Naive thymus-derived CD4-positive, alpha-beta T cell (primary cell): ENCODE measurements at regions not wholly inside any gene's neighbourhood (a gene's known extent, or its start where the extent isn't known, plus 50 kb on each side); places are given as distances from the start of the nearest gene placed in this dataset.
"Not testable (repeated sequence)": the region's sequence is repeated elsewhere in the genome, so short reads cannot be mapped to it uniquely, and the experiment has no call there.

Source experiments
- ATAC-seq: fragments of 150-1000 bp; cut with Tn5 transposase; 2 replicates; pipeline ENCODE4 v1.10.0; 2021; ENCODE audit warnings: mild to moderate bottlenecking, moderate library complexity
- CTCF ChIA-PET: fragments of 350-600 bp; sonication (Branson Sonifier 250); formaldehyde crosslinking; loops from one replicate; lab custom pipeline; 2021; ENCODE audit warnings: antibody characterized with exemption; lab: Charles Lee
- POLR2A ChIA-PET: fragments of 350-600 bp; sonication (Branson Sonifier 250); formaldehyde crosslinking; loops from one replicate; lab custom pipeline; 2021; ENCODE audit warnings: antibody characterized with exemption, inconsistent platforms; lab: Charles Lee
- DNase-seq, 9 donors: peaks; one replicate each; pipeline versions ENCODE4 v3.0.0 to v3.0.0-alpha.2; 2020 to 2022; ENCODE audit warnings: mixed read lengths in 1 of 9
- H3K27ac ChIP-seq: one replicate; pipeline ENCODE4 v1.7.0; 2013; ENCODE audit warnings: mild to moderate bottlenecking, low read depth, low read length, moderate library complexity
- H3K27me3 ChIP-seq, 2 donors: one replicate each; pipeline ENCODE4 v1.7.0; 2013; ENCODE audit warnings: low read length in 2 of 2, mild to moderate bottlenecking in 2 of 2, moderate library complexity in 2 of 2; ENCODE audit not compliant: control insufficient read depth in 2 of 2, insufficient read depth in 2 of 2
- H3K36me3 ChIP-seq, 3 experiments: 1 replicate in 2 of 3; 2 replicates in 1 of 3; pipeline ENCODE4 v1.7.0; 2013; ENCODE audit warnings: low read length in 3 of 3, mild to moderate bottlenecking in 3 of 3, moderate library complexity in 1 of 3; ENCODE audit not compliant: insufficient read depth in 3 of 3, control insufficient read depth in 2 of 3
- H3K4me1 ChIP-seq, 2 donors: one replicate each; pipeline ENCODE4 v1.7.0; 2013; ENCODE audit warnings: low read length in 2 of 2, mild to moderate bottlenecking in 2 of 2, moderate library complexity in 1 of 2; ENCODE audit not compliant: control insufficient read depth in 2 of 2, insufficient read depth in 2 of 2
- H3K4me3 ChIP-seq: 2 replicates; pipeline ENCODE4 v1.7.0; 2013; ENCODE audit warnings: mild to moderate bottlenecking, low read length
- H3K9me3 ChIP-seq, 3 experiments: 1 replicate in 2 of 3; 2 replicates in 1 of 3; pipeline ENCODE4 v1.7.0; 2013; ENCODE audit warnings: low read length in 3 of 3; ENCODE audit not compliant: control insufficient read depth in 2 of 3
- H3K27ac Mint-ChIP-seq, 9 donors: one replicate each; pipeline ENCODE4 v1.8.0; 2020 to 2022; ENCODE audit warnings: mixed read lengths in 9 of 9, mild to moderate bottlenecking in 8 of 9, moderate library complexity in 5 of 9, inconsistent platforms in 2 of 9
- H3K27me3 Mint-ChIP-seq, 5 donors: one replicate each; pipeline ENCODE4 v1.8.0; 2021 to 2022; ENCODE audit warnings: mixed read lengths in 5 of 5, mild to moderate bottlenecking in 1 of 5
- H3K36me3 Mint-ChIP-seq, 5 donors: one replicate each; pipeline ENCODE4 v1.8.0; 2020 to 2022; ENCODE audit warnings: mixed read lengths in 5 of 5, mild to moderate bottlenecking in 3 of 5, inconsistent platforms in 1 of 5
- H3K4me1 Mint-ChIP-seq, 7 donors: one replicate each; pipeline ENCODE4 v1.8.0; 2020 to 2022; ENCODE audit warnings: mixed read lengths in 7 of 7, mild to moderate bottlenecking in 3 of 7, inconsistent platforms in 1 of 7
- H3K4me3 Mint-ChIP-seq, 10 donors: one replicate each; pipeline ENCODE4 v1.8.0; 2020 to 2022; ENCODE audit warnings: mild to moderate bottlenecking in 10 of 10, mixed read lengths in 10 of 10, moderate library complexity in 6 of 10, inconsistent platforms in 2 of 10
- H3K9me3 Mint-ChIP-seq, 11 donors: one replicate each; pipeline ENCODE4 v1.8.0; 2020 to 2022; ENCODE audit warnings: mixed read lengths in 11 of 11, mild to moderate bottlenecking in 4 of 11, inconsistent platforms in 1 of 11, moderate library complexity in 1 of 11
- intact Hi-C, 2 donors: fragments of 100-400 bp; cut with micrococcal nuclease; formaldehyde crosslinking; loops; one replicate each; pipeline ENCODE4 v1.15.1; 2023

DNA sequence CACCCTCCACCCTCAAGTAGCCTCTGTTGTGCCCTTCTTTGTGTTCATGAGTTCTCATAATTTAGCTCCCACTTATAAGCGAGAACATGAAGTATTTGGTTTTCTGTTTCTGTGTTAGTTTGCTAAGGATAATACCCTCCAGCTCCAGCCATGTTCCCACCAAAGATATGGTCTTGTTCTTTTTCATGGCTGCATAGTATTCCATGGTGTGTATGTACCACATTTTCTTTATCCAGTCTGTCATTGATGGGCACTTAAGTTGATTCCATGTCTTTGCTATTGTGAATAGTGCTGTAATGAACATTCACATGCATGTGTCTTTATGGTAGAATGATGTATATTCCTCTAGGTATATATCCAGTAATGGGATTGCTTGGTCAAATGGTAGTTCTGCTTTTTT, 77.8 kb downstream of the FTHL17 start:
- H3K36me3 ChIP-seq, H3K4me1 Mint-ChIP-seq, ATAC-seq, H3K4me3 ChIP-seq, H3K4me3 Mint-ChIP-seq, H3K9me3 ChIP-seq, intact Hi-C loops, H3K9me3 Mint-ChIP-seq, H3K36me3 Mint-ChIP-seq, H3K27ac Mint-ChIP-seq, DNase-seq, CTCF ChIA-PET, H3K4me1 ChIP-seq, POLR2A ChIA-PET, H3K27ac ChIP-seq, H3K27me3 ChIP-seq, H3K27me3 Mint-ChIP-seq: not testable (repeated sequence)

DNA sequence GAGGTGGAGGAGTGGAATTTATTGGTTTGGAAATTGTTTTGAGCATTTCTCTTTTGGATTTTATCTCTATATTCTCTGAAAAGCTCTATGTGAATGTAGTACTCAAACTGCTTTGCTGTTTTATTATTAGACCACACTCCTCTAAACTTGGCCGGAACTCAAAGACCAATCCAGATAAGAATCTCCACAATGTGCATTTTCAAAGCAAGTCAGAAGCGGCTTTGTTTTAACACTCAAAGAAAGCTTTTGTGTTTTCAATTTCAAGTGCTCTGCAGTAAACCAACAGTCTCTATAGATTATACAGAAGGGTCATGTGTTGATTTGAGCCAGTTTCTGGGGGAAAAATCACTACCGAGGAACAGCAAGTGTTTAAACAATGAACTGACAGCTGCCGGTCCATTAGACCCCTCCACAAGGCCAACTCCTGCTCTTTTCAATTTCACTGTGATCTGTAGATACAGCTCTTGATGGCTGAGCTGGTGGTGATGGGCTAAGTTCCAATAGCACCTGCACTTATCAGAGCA, 79.4 kb downstream of the FTHL17 start:
- ChIA-PET POLR2A (no interaction called here), CTCF (no interaction called here)
- Histone ChIP-seq H3K36me3 (no peaks in the 10 kb centered on the region), H3K27me3 (no peaks in the 10 kb centered on the region), H3K9me3 (no peaks in the 10 kb centered on the region), H3K27ac (no peak overlapping the region), H3K4me1 (no peaks in the 10 kb centered on the region), H3K4me3 (no peak overlapping the region)
- intact Hi-C loops = no loop called here
- Mint-ChIP-seq H3K9me3 (peaks cover 0 to 2% (median 0%) of the 10 kb centered on the region in 11 donors), H3K4me1 (peaks cover 0 to 5% (median 0%) of the 10 kb centered on the region in 7 donors), H3K4me3 (no peak overlapping the region), H3K27me3 (no peaks in the 10 kb centered on the region), H3K27ac (no peak overlapping the region), H3K36me3 (no peaks in the 10 kb centered on the region)
- no peak for ATAC-seq
- no peak for DNase-seq

DNA sequence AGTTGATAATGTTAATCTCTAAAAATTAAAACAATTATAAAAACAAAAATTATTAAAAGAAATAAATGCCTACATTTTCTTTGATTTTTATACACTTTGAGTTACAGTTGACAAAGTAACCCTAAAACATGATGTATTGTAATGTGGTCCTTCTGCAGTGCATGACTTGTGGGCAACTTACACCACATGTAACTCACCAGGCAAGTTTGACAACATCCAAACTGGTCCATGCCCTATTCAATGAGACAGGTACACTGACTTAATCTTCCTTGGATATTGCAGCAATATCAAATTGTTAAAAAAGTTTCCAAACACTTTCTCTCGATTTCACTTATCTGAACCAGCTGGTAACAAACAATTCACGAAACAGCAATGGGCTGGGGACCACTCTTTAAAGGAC, 81.5 kb downstream of the FTHL17 start:
- Histone ChIP-seq H3K4me3 (no peak overlapping the region), H3K36me3 (no peaks in the 10 kb centered on the region), H3K27ac (no peak overlapping the region), H3K27me3 (no peaks in the 10 kb centered on the region), H3K9me3 (no peaks in the 10 kb centered on the region), H3K4me1 (no peaks in the 10 kb centered on the region)
- intact Hi-C loops = no loop called here
- Mint-ChIP-seq H3K27me3 (no peaks in the 10 kb centered on the region), H3K4me1 (peaks cover 0 to 5% (median 0%) of the 10 kb centered on the region in 7 donors), H3K4me3 (no peak overlapping the region), H3K36me3 (no peaks in the 10 kb centered on the region), H3K9me3 (peaks cover 0 to 2% (median 0%) of the 10 kb centered on the region in 11 donors), H3K27ac (no peak overlapping the region)
- ChIA-PET POLR2A (no interaction called here), CTCF (no interaction called here)
- no peak for DNase-seq
- ATAC-seq = no peak

DNA sequence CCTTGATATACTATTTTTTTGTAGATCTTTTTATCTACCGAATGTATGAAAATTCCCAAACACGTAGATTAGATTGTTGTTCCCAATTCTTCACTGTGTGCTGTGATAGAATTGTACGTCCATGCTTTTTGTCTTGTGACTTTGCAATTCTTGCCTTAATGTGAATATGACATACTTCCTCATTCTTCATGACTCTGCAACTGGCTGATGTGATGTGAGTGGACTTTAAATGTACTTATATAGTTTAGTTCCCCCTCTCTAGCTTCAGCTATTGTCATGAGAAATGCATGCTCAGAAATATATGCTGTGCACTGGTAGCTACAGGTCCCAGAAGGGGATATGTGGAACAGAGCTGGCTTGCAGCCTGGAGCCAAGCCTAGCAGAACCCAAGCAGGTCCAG, 89.4 kb downstream of the FTHL17 start:
- intact Hi-C loops = no loop called here
- H3K4me1 ChIP-seq = no peaks in the 10 kb centered on the region
- DNase-seq (no peak), ATAC-seq (peak; percentile 68)
- no peak overlapping the region for H3K4me3 ChIP-seq
- H3K27ac ChIP-seq = no peak overlapping the region
- Mint-ChIP-seq H3K36me3 (no peaks in the 10 kb centered on the region), H3K4me1 (no peaks in the 10 kb centered on the region), H3K4me3 (no peak overlapping the region), H3K27ac (no peak overlapping the region), H3K27me3 (peaks cover 0 to 7% (median 5%) of the 10 kb centered on the region in 5 donors), H3K9me3 (peaks cover 0 to 2% (median 0%) of the 10 kb centered on the region in 11 donors)
- POLR2A ChIA-PET = no interaction called here
- H3K9me3 ChIP-seq = no peaks in the 10 kb centered on the region
- H3K27me3 ChIP-seq = no peaks in the 10 kb centered on the region
- no peaks in the 10 kb centered on the region for H3K36me3 ChIP-seq
- CTCF ChIA-PET = no interaction called here

DNA sequence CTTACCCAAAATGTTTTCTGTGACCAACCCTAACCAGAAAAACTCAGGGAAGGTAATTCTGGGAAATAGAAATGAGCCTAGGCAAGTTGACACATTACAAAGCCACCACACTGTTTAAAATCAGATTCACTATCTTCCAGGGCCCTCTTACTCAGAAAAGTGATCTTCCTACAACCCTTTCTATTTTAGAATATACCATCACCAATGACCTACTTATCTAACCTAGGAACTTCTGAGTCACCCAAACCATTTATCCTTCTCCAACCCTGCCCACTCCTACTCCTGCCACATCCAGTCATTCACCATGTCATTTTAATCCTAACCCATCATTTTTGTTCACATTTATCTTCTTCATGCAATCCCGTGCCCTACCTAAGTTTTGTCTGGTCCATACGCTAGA, 89.9 kb downstream of the FTHL17 start:
- ChIA-PET CTCF (no interaction called here), POLR2A (no interaction called here)
- Histone ChIP-seq H3K27ac (no peak overlapping the region), H3K9me3 (no peaks in the 10 kb centered on the region), H3K4me3 (no peak overlapping the region), H3K36me3 (no peaks in the 10 kb centered on the region), H3K4me1 (no peaks in the 10 kb centered on the region), H3K27me3 (no peaks in the 10 kb centered on the region)
- Mint-ChIP-seq H3K27me3 (peaks cover 0 to 10% (median 5%) of the 10 kb centered on the region in 5 donors), H3K27ac (no peak overlapping the region), H3K4me3 (no peak overlapping the region), H3K9me3 (peaks cover 0 to 2% (median 0%) of the 10 kb centered on the region in 11 donors), H3K4me1 (no peaks in the 10 kb centered on the region), H3K36me3 (no peaks in the 10 kb centered on the region)
- no peak for DNase-seq
- no peak for ATAC-seq
- intact Hi-C loops = no loop called here

DNA sequence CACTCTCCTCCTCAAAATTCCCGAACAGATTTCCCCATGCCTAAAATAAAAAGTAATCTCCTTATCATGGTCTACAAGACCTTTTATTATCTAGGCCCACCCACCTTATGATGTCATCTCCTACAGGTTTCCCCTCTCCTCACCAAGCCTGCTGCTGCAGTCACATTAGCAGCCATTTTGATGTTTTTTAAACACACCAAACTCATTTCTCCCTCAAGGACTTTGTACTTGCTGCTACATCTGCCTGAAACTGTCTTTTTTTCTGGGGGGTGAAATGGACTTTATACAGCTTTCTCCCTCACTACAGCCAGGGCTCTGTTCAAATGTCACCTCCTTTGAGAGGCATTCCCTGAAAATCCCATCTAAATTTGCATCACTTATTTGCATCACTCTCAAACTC, 90.2 kb upstream of the TAB3 start:
- no peaks in the 10 kb centered on the region for H3K36me3 ChIP-seq
- ATAC-seq (no peak), DNase-seq (no peak)
- Mint-ChIP-seq H3K27me3 (peaks cover 0 to 10% (median 7%) of the 10 kb centered on the region in 5 donors), H3K27ac (no peak overlapping the region), H3K4me1 (peaks cover 0 to 4% (median 2%) of the 10 kb centered on the region in 7 donors), H3K36me3 (no peaks in the 10 kb centered on the region), H3K4me3 (no peak overlapping the region), H3K9me3 (peaks cover 0 to 2% (median 0%) of the 10 kb centered on the region in 11 donors)
- no peaks in the 10 kb centered on the region for H3K9me3 ChIP-seq
- H3K4me1 ChIP-seq = no peaks in the 10 kb centered on the region
- intact Hi-C loops = loop anchor here in 1 of 2 donors (10.0 kb wide), 1 partner anchor 244 kb away; no protein-coding TSS in a partner anchor
- POLR2A ChIA-PET = no interaction called here
- H3K27ac ChIP-seq = no peak overlapping the region
- CTCF ChIA-PET = no interaction called here
- H3K4me3 ChIP-seq = no peak overlapping the region
- H3K27me3 ChIP-seq = no peaks in the 10 kb centered on the region

DNA sequence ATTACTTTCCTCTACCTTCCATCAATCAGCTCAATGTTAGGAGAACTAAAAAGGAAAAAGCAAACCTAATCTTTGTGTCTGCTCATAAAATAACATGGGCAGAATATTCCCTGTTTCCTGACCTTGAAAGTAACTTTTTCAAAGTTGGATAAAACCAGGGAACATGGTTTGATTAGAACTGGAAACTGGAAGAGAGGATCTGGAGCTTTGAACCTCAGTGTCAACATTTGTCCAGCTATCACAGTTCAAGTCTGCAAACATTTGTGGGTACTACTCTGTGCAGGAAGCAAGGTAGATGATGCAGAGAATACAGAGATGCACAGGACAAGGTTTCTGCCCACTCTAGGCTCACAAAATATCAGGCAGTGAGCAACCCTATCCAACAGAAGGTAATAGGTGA, 86.4 kb upstream of the TAB3 start:
- intact Hi-C loops = loop anchor here in 1 of 2 donors (10.0 kb wide), 1 partner anchor 241 kb away; no protein-coding TSS in a partner anchor
- peaks cover 0 to 10% (median 6%) of the 10 kb centered on the region in 5 donors for H3K27me3 Mint-ChIP-seq
- H3K27ac Mint-ChIP-seq = no peak overlapping the region
- no peaks in the 10 kb centered on the region for H3K9me3 ChIP-seq
- no peak overlapping the region for H3K4me3 ChIP-seq
- ATAC-seq (no peak), DNase-seq (no peak)
- no peaks in the 10 kb centered on the region for H3K36me3 Mint-ChIP-seq
- CTCF ChIA-PET = no interaction called here
- H3K27ac ChIP-seq = no peak overlapping the region
- no peaks in the 10 kb centered on the region for H3K4me1 ChIP-seq
- peaks cover 0 to 2% (median 0%) of the 10 kb centered on the region in 11 donors for H3K9me3 Mint-ChIP-seq
- H3K36me3 ChIP-seq = no peaks in the 10 kb centered on the region
- no peak overlapping the region for H3K4me3 Mint-ChIP-seq
- peaks cover 0 to 16% (median 13%) of the 10 kb centered on the region in 7 donors for H3K4me1 Mint-ChIP-seq
- POLR2A ChIA-PET = no interaction called here
- no peaks in the 10 kb centered on the region for H3K27me3 ChIP-seq
